SK-N-SH treated with all-trans-retinoic acid at 6 μM for 48 hours (cell line): ENCODE measurements at regions not wholly inside any gene's neighbourhood (a gene's known extent, or its start where the extent isn't known, plus 50 kb on each side); places are given as distances from the start of the nearest gene placed in this dataset.
"Not testable (repeated sequence)": the region's sequence is repeated elsewhere in the genome, so short reads cannot be mapped to it uniquely, and the experiment has no call there.

Experiments
- ATAC-seq: fragments of 200-7000 bp; cut with Tn5 transposase; 3 replicates; pipeline ENCODE4 v1.9.1; 2020; ENCODE audit warnings: mild to moderate bottlenecking, moderate library complexity
- ARNTL ChIP-seq: fragments of 450-650 bp; formaldehyde crosslinking; IDR thresholded peaks from 2 replicates; pipeline ENCODE4 v1.5.0; 2020; ENCODE audit warnings: low read depth, mild to moderate bottlenecking, moderate library complexity, borderline replicate concordance
- BACH2 ChIP-seq: fragments of 250-450 bp; sonication (Bioruptor Pico); IDR thresholded peaks from 2 replicates; pipeline ENCODE4 v1.9.0; 2021; ENCODE audit warnings: mild to moderate bottlenecking, borderline replicate concordance
- CSDC2 ChIP-seq: fragments of 250-450 bp; sonication (Bioruptor Pico); IDR thresholded peaks from 2 replicates; pipeline ENCODE4 v1.5.0; 2020; ENCODE audit warnings: mild to moderate bottlenecking, moderate library complexity
- ESRRG ChIP-seq: fragments of 250-450 bp; sonication (Bioruptor Pico); IDR thresholded peaks from 2 replicates; pipeline ENCODE4 v1.6.1; 2021; ENCODE audit warnings: mild to moderate bottlenecking
- GLIS3 ChIP-seq: fragments of 250-450 bp; sonication (Bioruptor Pico); IDR thresholded peaks from 2 replicates; pipeline ENCODE4 v1.5.0; 2020; ENCODE audit warnings: mild to moderate bottlenecking, moderate library complexity
- TCF4 ChIP-seq: fragments of 250-450 bp; sonication (Bioruptor Pico); IDR thresholded peaks from 2 replicates; pipeline ENCODE4 v1.8.0; 2021; ENCODE audit warnings: mild to moderate bottlenecking, moderate library complexity, borderline replicate concordance
- ZC3H10 ChIP-seq: fragments of 250-450 bp; sonication (Bioruptor Pico); IDR thresholded peaks from 2 replicates; pipeline ENCODE4 v1.5.1; 2021; ENCODE audit warnings: mild to moderate bottlenecking, moderate library complexity
- ZFP3 ChIP-seq: fragments of 250-450 bp; sonication (Bioruptor Pico); IDR thresholded peaks from 2 replicates; pipeline ENCODE4 v1.5.0; 2020; ENCODE audit warnings: mild to moderate bottlenecking, moderate library complexity
- ZFP30 ChIP-seq: fragments of 450-650 bp; formaldehyde crosslinking; IDR thresholded peaks from 2 replicates; pipeline ENCODE4 v1.5.0; 2022; ENCODE audit warnings: mild to moderate bottlenecking, moderate library complexity
- ZNF565 ChIP-seq: fragments of 450-650 bp; formaldehyde crosslinking; conservative IDR thresholded peaks from 2 replicates; pipeline ENCODE4 v1.5.0; 2020; ENCODE audit warnings: low read depth, mild to moderate bottlenecking, moderate library complexity
- ZNF70 ChIP-seq: fragments of 450-650 bp; formaldehyde crosslinking; IDR thresholded peaks from 2 replicates; pipeline ENCODE4 v1.5.0; 2020; ENCODE audit warnings: mild to moderate bottlenecking, moderate library complexity
- TF ChIP-seq, protein P1 (sequence below): fragments of 250-450 bp; sonication (Bioruptor Pico); IDR thresholded peaks from 2 replicates; pipeline ENCODE4 v1.8.0; 2021; ENCODE audit warnings: low read depth, mild to moderate bottlenecking, moderate library complexity, borderline replicate concordance
- TF ChIP-seq, protein P2 (sequence below): fragments of 250-450 bp; sonication (Bioruptor Pico); IDR thresholded peaks from 2 replicates; pipeline ENCODE4 v1.5.1; 2021; ENCODE audit warnings: mild to moderate bottlenecking, moderate library complexity
- TF ChIP-seq, protein P3 (sequence below): fragments of 250-450 bp; sonication (Bioruptor Pico); IDR thresholded peaks from 2 replicates; pipeline ENCODE4 v1.5.1; 2020; ENCODE audit warnings: low read depth, mild to moderate bottlenecking, moderate library complexity
- TF ChIP-seq, protein P4 (sequence below): fragments of 250-450 bp; sonication (Bioruptor Pico); IDR thresholded peaks from 2 replicates; pipeline ENCODE4 v1.8.0; 2020; ENCODE audit warnings: mild to moderate bottlenecking, moderate library complexity, borderline replicate concordance

DNA sequence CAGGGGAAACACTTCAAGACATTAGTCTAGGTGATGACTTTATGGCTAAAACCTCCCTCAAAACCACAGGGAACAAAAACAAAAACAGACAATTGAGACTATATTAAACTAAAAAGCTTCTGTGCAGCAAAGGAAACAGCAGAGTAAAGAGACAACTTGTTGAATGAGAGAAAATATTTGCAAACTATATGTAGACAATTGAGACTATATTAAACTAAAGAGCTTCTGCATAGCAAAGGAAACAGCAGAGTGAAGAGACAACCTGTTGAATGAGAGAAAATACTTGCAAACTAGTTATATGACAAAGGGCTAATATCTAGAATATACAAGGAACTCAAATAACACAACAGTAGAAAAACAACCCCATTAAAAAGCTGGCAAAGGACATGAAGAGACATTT, 136.4 kb downstream of the IBTK start:
- no peak for TF ChIP-seq ARNTL (CRISPR knock-in tag)
- no peak for TF ChIP-seq ESRRG (CRISPR knock-in tag)
- TF ChIP-seq, all 23 proteins: peak for 0
- ATAC-seq: no peak

DNA sequence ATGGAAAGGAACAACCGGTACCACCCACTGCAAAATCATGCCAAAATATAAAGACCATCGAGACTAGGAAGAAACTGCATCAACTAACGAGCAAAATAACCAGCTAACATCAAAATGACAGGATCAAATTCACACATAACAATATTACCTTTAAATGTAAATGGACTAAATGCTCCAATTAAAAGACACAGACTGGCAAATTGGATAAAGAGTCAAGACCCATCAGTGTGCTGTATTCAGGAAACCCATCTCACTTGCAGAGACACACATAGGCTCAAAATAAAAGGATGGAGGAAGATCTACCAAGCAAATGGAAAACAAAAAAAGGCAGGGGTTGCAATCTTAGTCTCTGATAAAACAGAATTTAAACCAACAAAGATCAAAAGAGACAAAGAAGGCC, 144.4 kb downstream of the IBTK start:
- ATAC-seq: not testable (repeated sequence)

DNA sequence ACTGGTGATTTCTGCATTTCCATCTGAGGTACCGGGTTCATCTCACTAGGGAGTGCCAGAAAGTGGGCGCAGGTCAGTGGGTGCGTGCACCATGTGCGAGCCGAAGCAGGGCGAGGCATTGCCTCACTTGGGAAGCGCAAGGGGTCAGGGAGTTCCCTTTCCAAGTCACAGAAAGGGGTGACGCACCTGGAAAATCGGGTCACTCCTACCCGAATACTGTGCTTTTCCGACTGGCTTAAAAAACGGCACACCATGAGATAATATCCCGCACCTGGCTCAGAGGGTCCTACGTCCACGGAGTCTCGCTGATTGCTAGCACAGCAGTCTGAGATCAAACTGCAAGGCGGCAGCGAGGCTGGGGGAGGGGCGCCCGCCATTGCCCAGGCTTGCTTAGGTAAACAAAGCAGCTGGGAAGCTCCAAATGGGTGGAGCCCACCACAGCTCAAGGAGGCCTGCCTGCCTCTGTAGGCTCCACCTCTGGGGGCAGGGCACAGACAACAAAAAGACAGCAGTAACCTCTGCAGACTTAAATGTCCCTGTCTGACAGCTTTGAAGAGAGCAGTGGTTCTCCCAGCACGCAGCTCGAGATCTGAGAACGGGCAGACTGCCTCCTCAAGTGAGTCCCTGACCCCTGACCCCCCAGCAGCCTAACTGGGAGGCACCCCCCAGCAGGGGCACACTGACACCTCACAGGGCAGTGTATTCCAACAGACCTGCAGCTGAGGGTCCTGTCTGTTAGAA, 146.0 kb downstream of the IBTK start:
- not testable (repeated sequence) for ATAC-seq

DNA sequence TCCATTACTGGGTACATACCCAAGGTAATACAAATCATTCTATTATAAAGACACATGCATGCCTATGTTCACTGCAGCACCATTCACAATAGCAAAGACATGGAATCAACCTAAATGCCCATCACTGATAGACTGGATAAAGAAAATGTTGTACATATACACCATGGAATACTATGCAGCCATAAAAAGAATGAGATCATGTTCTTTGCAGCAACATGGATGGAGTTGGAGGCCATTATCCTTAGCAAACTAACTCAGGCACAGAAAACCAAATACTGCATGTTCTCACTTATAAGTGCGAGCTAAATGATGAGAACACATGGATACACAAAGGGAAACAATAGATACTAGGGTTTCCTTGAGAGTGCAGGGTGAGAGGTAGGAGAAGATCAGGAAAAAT, 146.8 kb downstream of the IBTK start:
- not testable (repeated sequence) for ATAC-seq

DNA sequence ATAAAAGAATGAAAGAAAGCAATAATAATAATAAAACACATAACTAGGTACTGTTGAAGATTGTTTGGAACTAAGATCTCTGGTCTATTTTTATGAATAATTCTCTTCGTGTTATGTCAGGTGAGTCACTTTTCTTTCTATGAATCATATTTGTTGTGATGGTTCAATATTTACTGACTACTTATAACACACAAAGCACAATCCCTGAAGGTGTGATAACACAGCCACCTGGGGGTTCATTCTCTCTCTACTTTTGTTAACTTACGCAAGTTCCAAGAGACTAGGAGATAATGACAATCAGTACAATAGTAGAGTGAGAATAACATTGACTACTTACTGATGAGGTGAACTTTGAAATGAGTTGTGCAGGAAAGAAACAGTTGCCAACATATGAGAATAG, 149.9 kb downstream of the IBTK start:
- ATAC-seq: no peak
- TF ChIP-seq ZFP30 (CRISPR knock-in tag) (no peak), ESRRG (CRISPR knock-in tag) (no peak), GLIS3 (no peak), ZFP3 (CRISPR knock-in tag) (no peak), ZNF70 (CRISPR knock-in tag) (no peak)

DNA sequence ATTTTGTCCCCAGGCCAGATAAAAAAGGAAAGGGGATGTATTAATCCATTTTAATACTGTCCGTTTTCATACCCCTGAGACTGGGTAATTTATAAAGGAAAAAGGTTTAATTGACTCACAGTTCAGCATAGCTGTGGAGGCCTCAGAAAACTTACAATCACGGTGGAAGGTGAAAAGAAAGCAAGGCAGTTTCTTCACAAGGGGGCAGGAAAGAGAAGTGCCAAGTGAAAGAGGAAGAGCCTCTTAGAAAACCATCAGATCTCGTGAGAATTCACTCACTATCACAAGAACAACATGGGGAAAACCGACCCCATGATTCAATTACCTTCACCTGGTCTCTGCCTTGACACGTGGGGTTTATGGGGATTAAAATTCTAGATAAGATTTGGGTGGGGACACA, 152.5 kb downstream of the IBTK start:
- TF ChIP-seq, protein P1, sequence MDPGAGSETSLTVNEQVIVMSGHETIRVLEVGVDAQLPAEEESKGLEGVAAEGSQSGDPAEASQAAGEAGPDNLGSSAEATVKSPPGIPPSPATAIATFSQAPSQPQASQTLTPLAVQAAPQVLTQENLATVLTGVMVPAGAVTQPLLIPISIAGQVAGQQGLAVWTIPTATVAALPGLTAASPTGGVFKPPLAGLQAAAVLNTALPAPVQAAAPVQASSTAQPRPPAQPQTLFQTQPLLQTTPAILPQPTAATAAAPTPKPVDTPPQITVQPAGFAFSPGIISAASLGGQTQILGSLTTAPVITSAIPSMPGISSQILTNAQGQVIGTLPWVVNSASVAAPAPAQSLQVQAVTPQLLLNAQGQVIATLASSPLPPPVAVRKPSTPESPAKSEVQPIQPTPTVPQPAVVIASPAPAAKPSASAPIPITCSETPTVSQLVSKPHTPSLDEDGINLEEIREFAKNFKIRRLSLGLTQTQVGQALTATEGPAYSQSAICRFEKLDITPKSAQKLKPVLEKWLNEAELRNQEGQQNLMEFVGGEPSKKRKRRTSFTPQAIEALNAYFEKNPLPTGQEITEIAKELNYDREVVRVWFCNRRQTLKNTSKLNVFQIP (CRISPR knock-in tag): no peak
- no peak for TF ChIP-seq ARNTL (CRISPR knock-in tag)
- TF ChIP-seq TCF4: no peak
- no peak for TF ChIP-seq ESRRG (CRISPR knock-in tag)
- no peak for TF ChIP-seq CSDC2
- TF ChIP-seq, protein P2, sequence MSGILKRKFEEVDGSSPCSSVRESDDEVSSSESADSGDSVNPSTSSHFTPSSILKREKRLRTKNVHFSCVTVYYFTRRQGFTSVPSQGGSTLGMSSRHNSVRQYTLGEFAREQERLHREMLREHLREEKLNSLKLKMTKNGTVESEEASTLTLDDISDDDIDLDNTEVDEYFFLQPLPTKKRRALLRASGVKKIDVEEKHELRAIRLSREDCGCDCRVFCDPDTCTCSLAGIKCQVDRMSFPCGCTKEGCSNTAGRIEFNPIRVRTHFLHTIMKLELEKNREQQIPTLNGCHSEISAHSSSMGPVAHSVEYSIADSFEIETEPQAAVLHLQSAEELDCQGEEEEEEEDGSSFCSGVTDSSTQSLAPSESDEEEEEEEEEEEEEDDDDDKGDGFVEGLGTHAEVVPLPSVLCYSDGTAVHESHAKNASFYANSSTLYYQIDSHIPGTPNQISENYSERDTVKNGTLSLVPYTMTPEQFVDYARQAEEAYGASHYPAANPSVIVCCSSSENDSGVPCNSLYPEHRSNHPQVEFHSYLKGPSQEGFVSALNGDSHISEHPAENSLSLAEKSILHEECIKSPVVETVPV (CRISPR knock-in tag): no peak
- TF ChIP-seq ZC3H10: no peak
- TF ChIP-seq, protein P3, sequence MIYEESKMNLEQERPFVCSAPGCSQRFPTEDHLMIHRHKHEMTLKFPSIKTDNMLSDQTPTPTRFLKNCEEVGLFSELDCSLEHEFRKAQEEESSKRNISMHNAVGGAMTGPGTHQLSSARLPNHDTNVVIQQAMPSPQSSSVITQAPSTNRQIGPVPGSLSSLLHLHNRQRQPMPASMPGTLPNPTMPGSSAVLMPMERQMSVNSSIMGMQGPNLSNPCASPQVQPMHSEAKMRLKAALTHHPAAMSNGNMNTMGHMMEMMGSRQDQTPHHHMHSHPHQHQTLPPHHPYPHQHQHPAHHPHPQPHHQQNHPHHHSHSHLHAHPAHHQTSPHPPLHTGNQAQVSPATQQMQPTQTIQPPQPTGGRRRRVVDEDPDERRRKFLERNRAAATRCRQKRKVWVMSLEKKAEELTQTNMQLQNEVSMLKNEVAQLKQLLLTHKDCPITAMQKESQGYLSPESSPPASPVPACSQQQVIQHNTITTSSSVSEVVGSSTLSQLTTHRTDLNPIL: no peak
- TF ChIP-seq ZNF565 (CRISPR knock-in tag): no peak
- ATAC-seq: no peak

DNA sequence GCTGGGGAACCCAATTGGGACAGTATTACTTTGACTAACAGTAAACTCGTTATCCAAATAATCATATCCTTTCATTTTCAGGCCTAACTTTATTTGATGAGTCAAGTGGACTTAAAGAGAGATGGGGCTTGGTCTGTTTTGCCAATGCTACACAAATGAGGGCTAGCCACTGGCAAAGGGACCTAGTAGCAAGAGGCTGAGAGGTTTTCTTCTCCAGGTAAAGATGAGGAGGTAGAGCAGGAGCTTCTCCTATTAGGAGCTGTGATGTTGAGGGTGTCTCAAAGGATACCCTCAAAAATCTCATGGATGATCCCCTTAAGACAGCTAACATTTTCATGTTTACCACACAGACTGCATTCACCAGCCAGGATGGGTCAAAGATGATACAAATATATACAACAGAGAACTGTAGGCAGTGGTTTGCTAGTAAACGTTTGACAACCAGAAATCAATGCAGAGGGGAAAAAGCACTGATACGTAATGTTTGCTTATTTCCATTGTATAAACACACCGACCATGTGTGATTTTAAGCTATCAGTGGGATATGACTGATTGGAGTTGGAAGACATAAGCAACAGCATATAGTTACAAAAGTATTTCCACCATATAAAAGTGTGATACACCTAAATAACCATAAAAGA, 153.3 kb downstream of the IBTK start:
- no peak for ATAC-seq
- TF ChIP-seq BACH2 (CRISPR knock-in tag): no peak
- TF ChIP-seq, protein P4, sequence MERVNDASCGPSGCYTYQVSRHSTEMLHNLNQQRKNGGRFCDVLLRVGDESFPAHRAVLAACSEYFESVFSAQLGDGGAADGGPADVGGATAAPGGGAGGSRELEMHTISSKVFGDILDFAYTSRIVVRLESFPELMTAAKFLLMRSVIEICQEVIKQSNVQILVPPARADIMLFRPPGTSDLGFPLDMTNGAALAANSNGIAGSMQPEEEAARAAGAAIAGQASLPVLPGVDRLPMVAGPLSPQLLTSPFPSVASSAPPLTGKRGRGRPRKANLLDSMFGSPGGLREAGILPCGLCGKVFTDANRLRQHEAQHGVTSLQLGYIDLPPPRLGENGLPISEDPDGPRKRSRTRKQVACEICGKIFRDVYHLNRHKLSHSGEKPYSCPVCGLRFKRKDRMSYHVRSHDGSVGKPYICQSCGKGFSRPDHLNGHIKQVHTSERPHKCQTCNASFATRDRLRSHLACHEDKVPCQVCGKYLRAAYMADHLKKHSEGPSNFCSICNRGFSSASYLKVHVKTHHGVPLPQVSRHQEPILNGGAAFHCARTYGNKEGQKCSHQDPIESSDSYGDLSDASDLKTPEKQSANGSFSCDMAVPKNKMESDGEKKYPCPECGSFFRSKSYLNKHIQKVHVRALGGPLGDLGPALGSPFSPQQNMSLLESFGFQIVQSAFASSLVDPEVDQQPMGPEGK: no peak
